CD4-positive, alpha-beta memory T cell (primary cell): ENCODE measurements at regions not wholly inside any gene's neighbourhood (a gene's known extent, or its start where the extent isn't known, plus 50 kb on each side); places are given as distances from the start of the nearest gene placed in this dataset.
"Not testable (repeated sequence)": the region's sequence is repeated elsewhere in the genome, so short reads cannot be mapped to it uniquely, and the experiment has no call there.

Experiments
- CTCF ChIA-PET: fragments of 350-600 bp; sonication (Branson Sonifier 250); formaldehyde crosslinking; loops from one replicate; lab custom pipeline; 2021; ENCODE audit warnings: inconsistent platforms; ENCODE audit not compliant: partially characterized antibody; lab: Charles Lee
- POLR2A ChIA-PET: fragments of 350-600 bp; sonication (Branson Sonifier 250); formaldehyde crosslinking; loops from one replicate; lab custom pipeline; 2021; ENCODE audit not compliant: partially characterized antibody; lab: Charles Lee
- DNase-seq, 5 donors: peaks; one replicate each; pipeline versions ENCODE4 v3.0.0 to v3.0.0-alpha.2; 2020 to 2022; ENCODE audit warnings: mixed read lengths in 1 of 5
- H3K27ac ChIP-seq: one replicate; pipeline ENCODE4 v1.7.0; 2013; ENCODE audit warnings: low read depth, low read length
- H3K27me3 ChIP-seq: 2 replicates; pipeline ENCODE4 v1.7.0; 2013; ENCODE audit warnings: mild to moderate bottlenecking, low read length, moderate library complexity; ENCODE audit not compliant: insufficient read depth
- H3K36me3 ChIP-seq: 2 replicates; pipeline ENCODE4 v1.7.0; 2013; ENCODE audit warnings: mild to moderate bottlenecking, low read length, moderate library complexity; ENCODE audit not compliant: insufficient read depth
- H3K4me1 ChIP-seq: 2 replicates; pipeline ENCODE4 v1.7.0; 2013; ENCODE audit warnings: mild to moderate bottlenecking, low read length, moderate library complexity; ENCODE audit not compliant: insufficient read depth
- H3K4me3 ChIP-seq, 2 donors: one replicate each; pipeline ENCODE4 v1.7.0; 2013; ENCODE audit warnings: low read length in 2 of 2, mild to moderate bottlenecking in 1 of 2
- H3K9me3 ChIP-seq, 2 donors: one replicate each; pipeline ENCODE4 v1.7.0; 2013; ENCODE audit warnings: low read length in 2 of 2, control low read depth in 1 of 2; ENCODE audit not compliant: control insufficient read depth in 1 of 2
- H3K27ac Mint-ChIP-seq, 7 donors: one replicate each; pipeline ENCODE4 v1.8.0; 2020 to 2021; ENCODE audit warnings: mixed read lengths in 7 of 7, mild to moderate bottlenecking in 6 of 7, inconsistent platforms in 3 of 7, moderate library complexity in 3 of 7
- H3K27me3 Mint-ChIP-seq, 2 donors: one replicate each; pipeline ENCODE4 v1.8.0; 2020 to 2021; ENCODE audit warnings: mixed read lengths in 2 of 2
- H3K36me3 Mint-ChIP-seq, 2 donors: one replicate each; pipeline ENCODE4 v1.8.0; 2020 to 2021; ENCODE audit warnings: mixed read lengths in 2 of 2, inconsistent platforms in 1 of 2, mild to moderate bottlenecking in 1 of 2
- H3K4me1 Mint-ChIP-seq, 4 donors: one replicate each; pipeline ENCODE4 v1.8.0; 2020 to 2021; ENCODE audit warnings: mixed read lengths in 4 of 4, mild to moderate bottlenecking in 1 of 4
- H3K4me3 Mint-ChIP-seq, 8 donors: one replicate each; pipeline ENCODE4 v1.8.0; 2020 to 2021; ENCODE audit warnings: mixed read lengths in 8 of 8, mild to moderate bottlenecking in 7 of 8, moderate library complexity in 6 of 8, inconsistent platforms in 3 of 8
- H3K9me3 Mint-ChIP-seq, 8 donors: one replicate each; pipeline ENCODE4 v1.8.0; 2020 to 2021; ENCODE audit warnings: mixed read lengths in 8 of 8, mild to moderate bottlenecking in 5 of 8, inconsistent platforms in 3 of 8, moderate library complexity in 1 of 8
- intact Hi-C: fragments of 100-400 bp; cut with micrococcal nuclease; formaldehyde crosslinking; loops from one replicate; pipeline ENCODE4 v1.15.1; 2023

GRCh38 chr22:23458663-23459541 lies 121.2 kb downstream of the IGLL1 start:
- Mint-ChIP-seq H3K36me3 (no peaks in the 10 kb centered on the region), H3K4me3 (no peak overlapping the region), H3K27me3 (peaks cover 26 to 32% of the 10 kb centered on the region in 2 donors), H3K27ac (no peak overlapping the region), H3K4me1 (peaks cover 0 to 6% (median 3%) of the 10 kb centered on the region in 4 donors), H3K9me3 (no peaks in the 10 kb centered on the region)
- intact Hi-C loops = no loop called here
- Histone ChIP-seq H3K4me1 (no peaks in the 10 kb centered on the region), H3K27me3 (no peaks in the 10 kb centered on the region), H3K9me3 (no peaks in the 10 kb centered on the region), H3K27ac (no peak overlapping the region), H3K36me3 (no peaks in the 10 kb centered on the region), H3K4me3 (no peak overlapping the region)
- ChIA-PET CTCF (no interaction called here), POLR2A (no interaction called here)
- no peak for DNase-seq

- CTCF ChIA-PET = no interaction called here
- Histone ChIP-seq H3K4me1 (no peaks in the 10 kb centered on the region), H3K36me3 (no peaks in the 10 kb centered on the region), H3K27ac (no peak overlapping the region), H3K27me3 (no peaks in the 10 kb centered on the region), H3K9me3 (no peaks in the 10 kb centered on the region), H3K4me3 (no peak overlapping the region)
- no peak for DNase-seq
- Mint-ChIP-seq H3K4me3 (no peak overlapping the region), H3K27ac (no peak overlapping the region), H3K9me3 (no peaks in the 10 kb centered on the region), H3K4me1 (peaks cover 0 to 6% (median 3%) of the 10 kb centered on the region in 4 donors), H3K36me3 (no peaks in the 10 kb centered on the region), H3K27me3 (peaks cover 25 to 32% of the 10 kb centered on the region in 2 donors)
- intact Hi-C loops = no loop called here
- POLR2A ChIA-PET = no interaction called here
Observed at GRCh38 chr22:23457380-23457985, 122.6 kb downstream of the IGLL1 start.

DNA sequence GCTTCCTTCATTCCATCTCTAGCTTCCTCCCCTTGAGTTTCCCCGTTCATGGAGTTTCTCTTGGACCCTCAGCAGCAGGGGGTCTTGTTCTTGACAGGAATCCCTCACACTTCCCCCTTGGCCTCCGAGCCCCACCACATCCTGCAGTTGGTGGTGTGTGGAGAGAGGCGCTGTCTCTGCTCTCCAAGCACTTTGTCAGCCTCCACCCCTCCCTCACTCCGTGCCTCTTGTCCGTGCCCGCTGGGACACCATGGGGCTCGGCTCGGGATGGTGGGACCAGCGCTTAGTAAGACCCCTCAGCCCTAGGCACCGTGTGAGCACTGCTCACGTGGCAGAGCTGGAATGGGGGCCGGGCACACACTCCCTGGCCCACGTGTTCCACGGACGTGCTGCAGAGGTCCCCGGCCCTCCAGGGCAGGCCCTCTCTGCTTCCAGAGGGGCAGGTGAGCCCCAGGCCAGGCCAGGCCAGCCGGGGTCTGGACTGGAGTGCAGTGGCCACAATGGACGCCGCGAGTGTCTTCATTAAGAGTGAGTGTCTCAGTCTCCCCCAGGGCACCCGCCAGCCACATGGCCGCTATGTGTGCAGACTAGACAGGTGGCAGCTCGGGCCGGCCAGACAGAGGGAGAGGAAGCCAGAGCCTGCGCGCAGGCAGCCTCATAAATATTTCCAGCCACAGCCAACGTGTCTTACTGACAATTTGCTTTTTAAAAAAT lies 123.3 kb downstream of the IGLL1 start:
- H3K4me3 Mint-ChIP-seq, H3K27me3 ChIP-seq, H3K36me3 ChIP-seq, H3K9me3 Mint-ChIP-seq, H3K36me3 Mint-ChIP-seq, H3K27ac Mint-ChIP-seq, H3K4me3 ChIP-seq, POLR2A ChIA-PET, intact Hi-C loops, H3K4me1 Mint-ChIP-seq, DNase-seq, CTCF ChIA-PET, H3K9me3 ChIP-seq, H3K27ac ChIP-seq, H3K4me1 ChIP-seq: not testable (repeated sequence)
- H3K27me3 Mint-ChIP-seq = peaks cover 24 to 30% of the 10 kb centered on the region in 2 donors

DNA sequence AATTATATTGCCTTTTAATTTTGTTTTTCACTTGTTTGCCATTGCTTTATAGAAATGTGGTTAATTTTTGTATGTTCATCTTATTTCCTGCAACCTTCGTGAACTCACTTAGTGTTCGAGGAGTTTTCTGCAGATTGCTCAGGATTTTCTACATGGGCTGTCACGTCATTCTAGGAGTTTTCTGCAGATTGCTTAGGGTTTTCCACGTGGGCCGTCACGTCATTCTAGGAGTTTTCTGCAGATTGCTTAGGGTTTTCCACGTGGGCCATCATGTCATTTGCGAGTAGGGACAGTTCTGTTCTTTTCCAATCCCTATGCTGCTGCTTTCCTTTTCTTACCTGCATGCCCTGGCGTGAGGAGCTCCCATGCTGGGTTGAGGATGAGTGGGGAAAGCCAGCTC lies 125.7 kb downstream of the IGLL1 start:
- H3K9me3 Mint-ChIP-seq, H3K4me1 Mint-ChIP-seq, H3K27ac ChIP-seq, H3K9me3 ChIP-seq, H3K27ac Mint-ChIP-seq, DNase-seq, H3K36me3 Mint-ChIP-seq, CTCF ChIA-PET, POLR2A ChIA-PET, intact Hi-C loops, H3K4me3 ChIP-seq, H3K27me3 ChIP-seq, H3K36me3 ChIP-seq, H3K4me1 ChIP-seq, H3K4me3 Mint-ChIP-seq: not testable (repeated sequence)
- peaks cover 24 to 26% of the 10 kb centered on the region in 2 donors for H3K27me3 Mint-ChIP-seq

- POLR2A ChIA-PET = no interaction called here
- Histone ChIP-seq H3K4me1 (no peaks in the 10 kb centered on the region), H3K27me3 (no peaks in the 10 kb centered on the region), H3K4me3 (no peak overlapping the region), H3K27ac (no peak overlapping the region), H3K36me3 (no peaks in the 10 kb centered on the region), H3K9me3 (no peaks in the 10 kb centered on the region)
- H3K27me3 Mint-ChIP-seq = peaks cover 22 to 26% of the 10 kb centered on the region in 2 donors
- H3K9me3 Mint-ChIP-seq = no peaks in the 10 kb centered on the region
- CTCF ChIA-PET = no interaction called here
- no peaks in the 10 kb centered on the region for H3K36me3 Mint-ChIP-seq
- H3K27ac Mint-ChIP-seq = no peak overlapping the region
- H3K4me3 Mint-ChIP-seq = no peak overlapping the region
- intact Hi-C loops = no loop called here
- peaks cover 0 to 6% (median 3%) of the 10 kb centered on the region in 4 donors for H3K4me1 Mint-ChIP-seq
- no peak for DNase-seq
Observed at GRCh38 chr22:23453277-23453676, 126.8 kb downstream of the IGLL1 start.

- H3K36me3 ChIP-seq = no peaks in the 10 kb centered on the region
- H3K4me1 Mint-ChIP-seq = peaks cover 0 to 6% (median 3%) of the 10 kb centered on the region in 4 donors
- H3K27ac ChIP-seq = no peak overlapping the region
- H3K27me3 Mint-ChIP-seq = peaks cover 19 to 23% of the 10 kb centered on the region in 2 donors
- no peak overlapping the region for H3K27ac Mint-ChIP-seq
- H3K9me3 Mint-ChIP-seq = peaks cover 0 to 2% (median 0%) of the 10 kb centered on the region in 8 donors
- no peaks in the 10 kb centered on the region for H3K27me3 ChIP-seq
- CTCF ChIA-PET = no interaction called here
- no peak overlapping the region for H3K4me3 Mint-ChIP-seq
- POLR2A ChIA-PET = no interaction called here
- H3K36me3 Mint-ChIP-seq = no peaks in the 10 kb centered on the region
- intact Hi-C loops = no loop called here
- H3K4me1 ChIP-seq = no peaks in the 10 kb centered on the region
- H3K4me3 ChIP-seq = no peak overlapping the region
- H3K9me3 ChIP-seq = no peaks in the 10 kb centered on the region
- DNase-seq = no peak
Observed at GRCh38 chr22:23452231-23453010, 127.7 kb downstream of the IGLL1 start.
